BLaER1 treated with 17β-estradiol and CSF1 and Interleukin-3, amounts not matched to agents 10 nM and 100 nM (cell line): ENCODE measurements at regions not wholly inside any gene's neighbourhood (a gene's known extent, or its start where the extent isn't known, plus 50 kb on each side); places are given as distances from the start of the nearest gene placed in this dataset.
"Not testable (repeated sequence)": the region's sequence is repeated elsewhere in the genome, so short reads cannot be mapped to it uniquely, and the experiment has no call there.

Experiments
- H3K27ac ChIP-seq, 11 experiments: shearing (Covaris generic); formaldehyde crosslinking; 2 replicates each; pipeline ENCODE4 v1.8.1; 2022
- H3K27me3 ChIP-seq, 11 experiments: shearing (Covaris generic); formaldehyde crosslinking; 2 replicates each; pipeline ENCODE4 v1.8.1; 2022
- H3K36me3 ChIP-seq, 11 experiments: shearing (Covaris generic); formaldehyde crosslinking; 2 replicates each; pipeline ENCODE4 v1.8.1; 2022
- H3K4me1 ChIP-seq, 10 experiments: shearing (Covaris generic); formaldehyde crosslinking; 2 replicates each; pipeline ENCODE4 v1.8.1; 2022
- H3K4me2 ChIP-seq, 11 experiments: shearing (Covaris generic); formaldehyde crosslinking; 2 replicates each; pipeline ENCODE4 v1.8.1; 2022
- H3K4me3 ChIP-seq, 10 experiments: shearing (Covaris generic); formaldehyde crosslinking; 2 replicates each; pipeline ENCODE4 v1.8.1; 2022
- H3K9ac ChIP-seq, 11 experiments: shearing (Covaris generic); formaldehyde crosslinking; 2 replicates each; pipeline ENCODE4 v1.8.1; 2022
- H3K9me3 ChIP-seq, 11 experiments: shearing (Covaris generic); formaldehyde crosslinking; replicated peaks in 1 of 11; 2 replicates each; pipeline ENCODE4 v1.8.1; 2022
- H4K20me1 ChIP-seq, 11 experiments: shearing (Covaris generic); formaldehyde crosslinking; 2 replicates each; pipeline ENCODE4 v1.8.1; 2022
- Cebpa-rat ChIP-seq, 11 experiments: shearing (Covaris generic); IDR thresholded peaks; 2 replicates each; pipeline ENCODE4 v1.8.1; 2022

- no peak for TF ChIP-seq Cebpa-rat (IDR thresholded peaks at IDR 0.05)
- Histone ChIP-seq H3K4me1 (no peaks in the 10 kb centered on the region), H3K4me2 (no peak overlapping the region), H3K36me3 (no peaks in the 10 kb centered on the region), H3K9me3 (no peaks in the 10 kb centered on the region), H3K9ac (no peak overlapping the region), H3K4me3 (no peak overlapping the region), H3K27me3 (peaks cover 72 to 98% (median 92%) of the 10 kb centered on the region in 11 experiments), H4K20me1 (no peaks in the 10 kb centered on the region), H3K27ac (no peak overlapping the region)
Measured at GRCh38 chrX:115413246-115413878, 123.8 kb downstream of the LUZP4 start.

GRCh38 chrX:115419069-115419468 lies 129.6 kb downstream of the LUZP4 start:
- Histone ChIP-seq H3K27me3 (peaks cover 85 to 100% (median 99%) of the 10 kb centered on the region in 11 experiments), H3K4me3 (no peak overlapping the region), H3K9ac (no peak overlapping the region), H3K4me1 (no peaks in the 10 kb centered on the region), H3K27ac (no peak overlapping the region), H4K20me1 (no peaks in the 10 kb centered on the region), H3K4me2 (no peak overlapping the region), H3K9me3 (peaks cover under 1 to 5% (median 4%) of the 10 kb centered on the region in 11 experiments; a peak in 19 of 22 replicates), H3K36me3 (no peaks in the 10 kb centered on the region)
- TF ChIP-seq Cebpa-rat (IDR thresholded peaks at IDR 0.05) = no peak

GRCh38 chrX:115423086-115423485 lies 133.6 kb downstream of the LUZP4 start:
- Histone ChIP-seq H3K36me3 (no peaks in the 10 kb centered on the region), H3K4me2 (no peak overlapping the region), H3K9me3 (peaks cover 16 to 25% (median 21%) of the 10 kb centered on the region in 11 experiments), H4K20me1 (no peaks in the 10 kb centered on the region), H3K4me1 (no peaks in the 10 kb centered on the region), H3K4me3 (no peak overlapping the region), H3K27ac (no peak overlapping the region), H3K9ac (no peak overlapping the region), H3K27me3 (peaks cover 85 to 100% (median 99%) of the 10 kb centered on the region in 11 experiments)
- TF ChIP-seq Cebpa-rat (IDR thresholded peaks at IDR 0.05) = no peak

- Histone ChIP-seq H3K27me3 (peaks cover 73 to 100% (median 93%) of the 10 kb centered on the region in 11 experiments), H3K4me1 (no peaks in the 10 kb centered on the region), H3K9me3 (peaks cover 16 to 25% (median 21%) of the 10 kb centered on the region in 11 experiments), H3K27ac (no peak overlapping the region), H4K20me1 (no peaks in the 10 kb centered on the region), H3K4me2 (no peak overlapping the region), H3K36me3 (no peaks in the 10 kb centered on the region), H3K9ac (no peak overlapping the region), H3K4me3 (no peak overlapping the region)
- TF ChIP-seq Cebpa-rat (IDR thresholded peaks at IDR 0.05) = no peak
Measured at GRCh38 chrX:115425359-115425758, 135.6 kb upstream of the PLS3 start.

- no peak for TF ChIP-seq Cebpa-rat (IDR thresholded peaks at IDR 0.05)
Measured at GRCh38 chrX:115427861-115428410, 133.0 kb upstream of the PLS3 start.

GRCh38 chrX:115434834-115435233 lies 126.1 kb upstream of the PLS3 start:
- not testable (repeated sequence) for H3K36me3 ChIP-seq, H3K4me3 ChIP-seq, H4K20me1 ChIP-seq, H3K27ac ChIP-seq, H3K9ac ChIP-seq, H3K4me1 ChIP-seq, H3K4me2 ChIP-seq
- peaks cover 0 to 13% (median 7%) of the 10 kb centered on the region in 11 experiments; a peak in 6 of 22 replicates for H3K9me3 ChIP-seq
- peaks cover 28 to 73% (median 56%) of the 10 kb centered on the region in 11 experiments for H3K27me3 ChIP-seq

More at GRCh38 chrX:115427861-115428410, 133.0 kb upstream of the PLS3 start:
- H3K4me1 ChIP-seq = no peaks in the 10 kb centered on the region
- H4K20me1 ChIP-seq = no peaks in the 10 kb centered on the region
- peaks cover 16 to 25% (median 21%) of the 10 kb centered on the region in 11 experiments for H3K9me3 ChIP-seq
- H3K27me3 ChIP-seq = peaks cover 55 to 96% (median 91%) of the 10 kb centered on the region in 11 experiments
- no peak overlapping the region for H3K9ac ChIP-seq
- no peak overlapping the region for H3K4me2 ChIP-seq
- H3K36me3 ChIP-seq = no peaks in the 10 kb centered on the region
- no peak overlapping the region for H3K4me3 ChIP-seq
- no peak overlapping the region for H3K27ac ChIP-seq

- Histone ChIP-seq H3K36me3 (no peaks in the 10 kb centered on the region), H3K27ac (no peak overlapping the region), H3K4me3 (no peak overlapping the region), H3K4me2 (no peak overlapping the region), H3K9me3 (peaks cover 0 to 18% (median 7%) of the 10 kb centered on the region in 11 experiments; a peak in 6 of 22 replicates), H3K9ac (no peak overlapping the region), H3K27me3 (peaks cover 36 to 77% (median 61%) of the 10 kb centered on the region in 11 experiments; a peak in 21 of 22 replicates), H3K4me1 (no peaks in the 10 kb centered on the region), H4K20me1 (no peaks in the 10 kb centered on the region)
- no peak for TF ChIP-seq Cebpa-rat (IDR thresholded peaks at IDR 0.05)
Measured at GRCh38 chrX:115437841-115438595, 123.0 kb upstream of the PLS3 start.

GRCh38 chrX:115448146-115448545 lies 112.8 kb upstream of the PLS3 start:
- Histone ChIP-seq H3K4me1 (peaks cover 0 to 4% (median 0%) of the 10 kb centered on the region in 10 experiments; a peak in 2 of 20 replicates), H3K4me2 (no peak overlapping the region), H4K20me1 (no peaks in the 10 kb centered on the region), H3K4me3 (no peak overlapping the region), H3K9ac (no peak overlapping the region), H3K36me3 (no peaks in the 10 kb centered on the region), H3K27me3 (peaks cover 58 to 97% (median 91%) of the 10 kb centered on the region in 11 experiments), H3K9me3 (no peaks in the 10 kb centered on the region), H3K27ac (no peak overlapping the region)
- TF ChIP-seq Cebpa-rat (IDR thresholded peaks at IDR 0.05) = no peak

GRCh38 chrX:115449742-115450141 lies 111.2 kb upstream of the PLS3 start:
- H3K9ac ChIP-seq = no peak overlapping the region
- TF ChIP-seq Cebpa-rat (IDR thresholded peaks at IDR 0.05) = no peak; a peak in 1 of 22 replicates
- no peak overlapping the region for H3K27ac ChIP-seq
- H3K36me3 ChIP-seq = no peaks in the 10 kb centered on the region
- H3K9me3 ChIP-seq = peaks cover 0 to 6% (median 0%) of the 10 kb centered on the region in 11 experiments; a peak in 2 of 22 replicates
- H3K4me2 ChIP-seq = peak overlapping the region in 3 of 11 experiments; percentile 4 to 30 (median 28); a peak in 3 of 22 replicates
- H4K20me1 ChIP-seq = no peaks in the 10 kb centered on the region
- H3K27me3 ChIP-seq = peaks cover 67 to 97% (median 91%) of the 10 kb centered on the region in 11 experiments
- H3K4me3 ChIP-seq = no peak overlapping the region
- H3K4me1 ChIP-seq = peaks cover 0 to 4% (median 0%) of the 10 kb centered on the region in 10 experiments; a peak in 2 of 20 replicates
